GM06990 (cell line): ENCODE measurements at regions not wholly inside any gene's neighbourhood (a gene's known extent, or its start where the extent isn't known, plus 50 kb on each side); places are given as distances from the start of the nearest gene placed in this dataset.

ENCODE experiments used
- DNase-seq: peaks from one replicate; pipeline ENCODE4 v3.0.0-alpha.2; 2011; ENCODE audit not compliant: insufficient read length; ENCODE audit errors: extremely low read depth
- H3K27me3 ChIP-seq: replicated peaks from 2 replicates; pipeline ENCODE4 v1.6.0; 2011; ENCODE audit warnings: low read length; ENCODE audit not compliant: control insufficient read depth, insufficient read depth
- H3K36me3 ChIP-seq: 2 replicates; pipeline ENCODE4 v1.5.1; 2011; ENCODE audit warnings: low read length; ENCODE audit not compliant: control insufficient read depth, insufficient read depth
- H3K4me3 ChIP-seq: replicated peaks from 2 replicates; pipeline ENCODE4 v1.5.1; 2011; ENCODE audit warnings: low read depth, mild to moderate bottlenecking, control low read depth, low read length
- TF ChIP-seq, protein P1 (sequence below): IDR thresholded peaks from 2 replicates; pipeline ENCODE4 v1.5.1; 2011; ENCODE audit warnings: low read length, control low read depth, mild to moderate bottlenecking, inconsistent platforms; ENCODE audit not compliant: insufficient read depth, poor library complexity, severe bottlenecking

DNA sequence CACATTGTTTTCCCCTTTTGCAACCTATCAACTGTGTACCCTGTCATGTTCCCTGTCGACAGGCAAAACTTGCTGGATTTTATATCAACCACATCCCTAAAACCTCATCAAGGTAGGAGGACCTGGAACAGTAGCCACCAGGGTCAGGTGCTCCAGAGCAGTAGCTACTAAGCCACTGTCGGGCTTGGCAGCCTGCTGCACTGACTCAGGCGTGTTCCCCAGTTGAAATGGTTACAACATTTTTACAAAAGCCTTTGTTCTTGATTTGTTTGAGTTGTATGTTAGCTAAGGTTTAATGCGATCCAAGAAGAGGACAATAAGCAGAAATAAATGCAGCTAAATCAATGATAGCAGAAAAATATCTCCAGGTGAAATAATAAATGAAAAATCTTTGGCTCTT lies 407.4 kb upstream of the TLE4 start:
- Histone ChIP-seq H3K36me3 (no peaks in the 10 kb centered on the region), H3K27me3 (no peaks in the 10 kb centered on the region), H3K4me3 (no peak overlapping the region)
- no peak for DNase-seq
- TF ChIP-seq, protein P1, sequence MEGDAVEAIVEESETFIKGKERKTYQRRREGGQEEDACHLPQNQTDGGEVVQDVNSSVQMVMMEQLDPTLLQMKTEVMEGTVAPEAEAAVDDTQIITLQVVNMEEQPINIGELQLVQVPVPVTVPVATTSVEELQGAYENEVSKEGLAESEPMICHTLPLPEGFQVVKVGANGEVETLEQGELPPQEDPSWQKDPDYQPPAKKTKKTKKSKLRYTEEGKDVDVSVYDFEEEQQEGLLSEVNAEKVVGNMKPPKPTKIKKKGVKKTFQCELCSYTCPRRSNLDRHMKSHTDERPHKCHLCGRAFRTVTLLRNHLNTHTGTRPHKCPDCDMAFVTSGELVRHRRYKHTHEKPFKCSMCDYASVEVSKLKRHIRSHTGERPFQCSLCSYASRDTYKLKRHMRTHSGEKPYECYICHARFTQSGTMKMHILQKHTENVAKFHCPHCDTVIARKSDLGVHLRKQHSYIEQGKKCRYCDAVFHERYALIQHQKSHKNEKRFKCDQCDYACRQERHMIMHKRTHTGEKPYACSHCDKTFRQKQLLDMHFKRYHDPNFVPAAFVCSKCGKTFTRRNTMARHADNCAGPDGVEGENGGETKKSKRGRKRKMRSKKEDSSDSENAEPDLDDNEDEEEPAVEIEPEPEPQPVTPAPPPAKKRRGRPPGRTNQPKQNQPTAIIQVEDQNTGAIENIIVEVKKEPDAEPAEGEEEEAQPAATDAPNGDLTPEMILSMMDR = no peak

DNA sequence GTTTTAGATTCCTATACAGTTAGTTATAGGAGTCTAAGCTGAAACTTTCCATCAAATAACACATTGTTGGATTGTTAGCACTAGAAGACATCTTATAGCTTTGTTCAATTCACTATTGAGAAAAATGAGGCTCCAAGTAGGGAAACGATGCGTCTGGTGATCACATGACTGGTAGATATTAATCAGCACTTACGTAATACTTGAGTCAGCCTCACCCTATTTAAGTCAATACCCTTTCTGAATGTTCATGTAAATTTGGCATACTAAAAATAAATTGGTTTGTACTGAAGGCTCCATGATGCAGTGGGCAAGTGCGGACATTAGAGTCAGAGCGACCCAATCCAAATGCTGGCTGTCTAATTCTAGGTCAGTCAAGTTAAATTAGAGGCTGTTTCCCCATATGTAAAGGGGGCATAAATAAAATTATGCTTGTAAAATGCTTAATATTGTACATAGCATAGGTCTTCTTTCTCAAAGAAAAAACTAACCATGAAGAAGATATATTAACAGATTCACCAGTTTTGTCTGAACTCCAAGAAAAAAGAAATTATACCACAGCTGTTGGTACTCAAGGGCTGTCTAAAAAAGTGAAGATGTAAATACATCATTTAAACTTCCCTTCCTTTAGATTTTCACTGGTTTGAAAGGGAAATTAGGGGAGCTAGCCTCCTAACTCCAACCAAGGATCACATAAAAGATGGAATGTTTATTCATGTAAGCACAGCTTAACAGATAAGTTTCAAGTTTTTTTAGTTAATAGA lies 406.6 kb upstream of the TLE4 start:
- Histone ChIP-seq H3K4me3 (no peak overlapping the region), H3K27me3 (no peaks in the 10 kb centered on the region), H3K36me3 (no peaks in the 10 kb centered on the region)
- TF ChIP-seq, protein P1 = no peak
- DNase-seq = no peak

DNA sequence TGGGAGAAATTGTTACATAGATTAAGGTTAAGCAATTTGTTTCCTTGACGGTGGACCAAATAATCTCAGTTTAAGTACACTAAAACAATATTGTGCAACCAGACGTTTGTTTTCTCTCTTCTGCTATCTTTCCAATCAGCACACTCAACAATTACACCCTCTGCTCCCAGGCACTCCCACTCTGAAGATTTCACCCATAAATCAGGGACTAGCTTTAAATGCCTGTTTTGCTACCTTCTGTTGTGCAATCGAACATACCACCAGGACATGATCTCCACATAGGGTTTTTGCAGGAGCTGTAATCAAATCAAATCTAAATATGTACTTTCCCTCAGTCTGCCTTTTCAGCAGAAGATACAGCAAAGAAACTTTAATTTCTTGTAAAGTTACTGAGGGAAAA lies 405.8 kb upstream of the TLE4 start:
- TF ChIP-seq, protein P1 = no peak
- no peak overlapping the region for H3K4me3 ChIP-seq
- H3K27me3 ChIP-seq = no peaks in the 10 kb centered on the region
- no peaks in the 10 kb centered on the region for H3K36me3 ChIP-seq
- DNase-seq = no peak

DNA sequence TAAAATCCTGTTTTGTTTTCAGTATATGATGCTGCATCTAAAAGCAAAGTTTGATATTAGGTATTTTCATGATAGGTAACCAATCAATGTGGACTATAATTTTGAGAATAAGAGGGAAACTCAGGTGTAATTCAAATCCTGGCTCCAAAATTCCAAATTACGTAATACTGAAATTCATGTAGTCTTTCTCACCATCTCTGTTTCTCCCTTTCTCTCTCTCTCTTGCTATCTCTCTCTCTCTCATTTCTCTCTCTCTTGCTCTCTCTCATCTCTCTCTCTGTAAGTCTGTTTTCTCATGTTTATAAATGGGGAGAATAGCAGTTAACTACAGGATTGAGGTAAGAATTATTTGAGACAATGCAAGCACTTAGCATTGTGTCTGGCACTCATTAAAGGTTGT lies 401.1 kb upstream of the TLE4 start:
- Histone ChIP-seq H3K36me3 (no peaks in the 10 kb centered on the region), H3K4me3 (no peak overlapping the region), H3K27me3 (no peaks in the 10 kb centered on the region)
- TF ChIP-seq, protein P1 = no peak
- no peak for DNase-seq

DNA sequence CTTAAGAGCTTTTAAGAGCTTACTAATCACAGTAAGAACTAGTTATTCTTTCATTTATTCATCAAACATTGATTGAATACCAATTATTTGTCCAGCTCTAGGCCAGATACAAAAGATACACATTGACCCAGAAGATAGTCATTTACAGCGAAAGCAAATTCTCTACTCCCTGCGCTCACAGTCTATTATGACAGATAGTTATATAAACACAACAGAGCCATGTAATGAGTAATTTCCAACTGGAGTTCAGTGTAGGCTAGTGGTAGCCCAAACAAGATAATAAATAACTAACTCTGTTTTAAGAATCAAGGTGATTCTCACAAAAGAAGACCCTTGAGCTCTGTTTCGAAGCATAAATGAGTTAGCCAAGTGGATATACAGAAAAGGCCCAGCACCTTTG lies 397.8 kb upstream of the TLE4 start:
- DNase-seq = no peak
- H3K27me3 ChIP-seq = no peaks in the 10 kb centered on the region
- TF ChIP-seq, protein P1 = no peak

More for the DNA sequence above, 397.8 kb upstream of the TLE4 start:
- Histone ChIP-seq H3K36me3 (no peaks in the 10 kb centered on the region), H3K4me3 (no peak overlapping the region)
